PFSK-1 (cell line): ENCODE measurements at regions not wholly inside any gene's neighbourhood (a gene's known extent, or its start where the extent isn't known, plus 50 kb on each side); places are given as distances from the start of the nearest gene placed in this dataset.

Experiments used
- POLR2AphosphoS5 ChIP-seq: IDR thresholded peaks from 2 replicates; pipeline ENCODE4 v1.6.1; 2012; ENCODE audit warnings: low read depth, mild to moderate bottlenecking, control low read depth, low read length, moderate library complexity
- SIN3A ChIP-seq: IDR thresholded peaks from 2 replicates; pipeline ENCODE4 v1.6.1; 2012; ENCODE audit warnings: mild to moderate bottlenecking, low read length, moderate library complexity, borderline replicate concordance; ENCODE audit not compliant: insufficient read depth

- TF ChIP-seq POLR2AphosphoS5 (no peak), SIN3A (no peak)
These were observed 86.2 kb upstream of the ARHGAP29 start for GRCh38 chr1:94323311-94324177.
